Spleen (tissue), 7 donors: ENCODE measurements at regions not wholly inside any gene's neighbourhood (a gene's known extent, or its start where the extent isn't known, plus 50 kb on each side); places are given as distances from the start of the nearest gene placed in this dataset.

Experiments used
- CTCF ChIP-seq, 11 experiments: fragments of 200-600 bp in 7 of 11; fragments of 450-650 bp in 4 of 11; sonication (generic) in 4 of 11; IDR thresholded peaks in 8 of 11; conservative IDR thresholded peaks in 3 of 11; 1 replicate in 7 of 11; 2 replicates in 4 of 11; pipeline versions ENCODE4 v1.4.0 to v1.8.0; 2016 to 2021; ENCODE audit warnings: antibody characterized with exemption in 11 of 11, inconsistent platforms in 4 of 11, mild to moderate bottlenecking in 1 of 11
- POLR2A ChIP-seq, 3 donors: fragments of 450-650 bp; IDR thresholded peaks; one replicate each; pipeline ENCODE4 v1.5.1; 2017; ENCODE audit warnings: antibody characterized with exemption in 3 of 3, mild to moderate bottlenecking in 1 of 3
- POLR2AphosphoS5 ChIP-seq, 3 donors: sonication (generic); formaldehyde crosslinking; IDR thresholded peaks; one replicate each; pipeline ENCODE4 v1.5.1; 2017; ENCODE audit warnings: antibody characterized with exemption in 3 of 3
- donor health status: DM: no; HTN: no; CAD: no; lungs with moderate emphysema.
- donor health status: DM: no; HTN: no; CAD: no.
- donor health status: DM: no; HTN: no; CAD: no.

GRCh38 chr4:171519457-171519856 is 293.7 kb upstream of the GALNTL6 start:
- no peak for TF ChIP-seq CTCF (IDR thresholded peaks at IDR 0.05 in 8 of 11, conservative IDR thresholded peaks at IDR 0.05 in 3 of 11)
- no peak for TF ChIP-seq POLR2AphosphoS5 (IDR thresholded peaks at IDR 0.05)
- no peak for TF ChIP-seq POLR2A (IDR thresholded peaks at IDR 0.05)
